ENCODE measurements at regions not wholly inside any gene's neighbourhood (a gene's known extent, or its start where the extent isn't known, plus 50 kb on each side); places are given as distances from the start of the nearest gene placed in this dataset.

GRCh38 chr2:555164-555922, 121.9 kb downstream of the TMEM18 start:
- Mint-ChIP-seq H3K36me3 (peaks cover 1% of the 10 kb centered on the region), H3K4me1 (peaks cover 6 to 28% (median 15%) of the 10 kb centered on the region in 3 donors), H3K9me3 (no peaks in the 10 kb centered on the region), H3K4me3 (peak overlapping the region in 1 of 4 donors; percentile 83), H3K27me3 (peaks cover 16% of the 10 kb centered on the region), H3K27ac (no peak overlapping the region)

DNA sequence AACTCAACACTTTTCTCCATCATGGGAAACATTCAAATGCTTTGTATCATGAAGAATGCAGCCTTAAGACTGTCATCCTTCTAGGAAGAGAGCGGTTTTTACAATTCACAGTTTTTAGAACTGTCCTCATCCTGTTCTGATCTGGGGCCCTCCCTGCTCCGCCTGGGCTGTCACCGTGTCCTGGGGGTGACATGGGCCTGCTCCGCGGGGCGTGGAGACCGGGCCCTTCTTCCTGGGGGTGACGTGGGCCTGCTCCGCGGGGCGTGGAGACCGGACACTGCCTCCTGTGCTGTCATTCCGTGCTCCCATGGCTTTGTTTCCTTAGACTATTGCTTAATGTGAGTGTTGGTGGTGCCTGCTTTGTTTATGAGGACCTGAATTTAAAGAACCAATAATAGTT, 122.8 kb downstream of the TMEM18 start:
- Mint-ChIP-seq H3K36me3 (peaks cover 1% of the 10 kb centered on the region), H3K4me3 (peak overlapping the region in 2 of 4 donors; percentile 83), H3K27ac (peak overlapping the region in 1 of 3 donors; percentile 78), H3K4me1 (peaks cover 6 to 30% (median 15%) of the 10 kb centered on the region in 3 donors), H3K9me3 (no peaks in the 10 kb centered on the region), H3K27me3 (peaks cover 16% of the 10 kb centered on the region)

GRCh38 chr2:552906-553305, 124.3 kb downstream of the TMEM18 start:
- H3K4me3 Mint-ChIP-seq, result peak overlapping the region in 2 of 4 donors; percentile 83
- no peaks in the 10 kb centered on the region for H3K9me3 Mint-ChIP-seq
- H3K27ac Mint-ChIP-seq, result no peak overlapping the region
- H3K36me3 Mint-ChIP-seq, result peaks cover 1% of the 10 kb centered on the region
- H3K27me3 Mint-ChIP-seq, result peaks cover 15% of the 10 kb centered on the region
- peaks cover 6 to 30% (median 15%) of the 10 kb centered on the region in 3 donors for H3K4me1 Mint-ChIP-seq

GRCh38 chr2:551621-552020, 125.6 kb downstream of the TMEM18 start:
- peak overlapping the region in 2 of 4 donors; percentile 28 to 60 for H3K4me3 Mint-ChIP-seq
- peaks cover 1% of the 10 kb centered on the region for H3K36me3 Mint-ChIP-seq
- H3K27ac Mint-ChIP-seq, result no peak overlapping the region
- H3K4me1 Mint-ChIP-seq, result peaks cover 6 to 30% (median 15%) of the 10 kb centered on the region in 3 donors
- peaks cover 7% of the 10 kb centered on the region for H3K27me3 Mint-ChIP-seq
- no peaks in the 10 kb centered on the region for H3K9me3 Mint-ChIP-seq

GRCh38 chr2:550860-551567, 126.2 kb downstream of the TMEM18 start:
- Mint-ChIP-seq H3K4me3 (peak overlapping the region in 2 of 4 donors; percentile 75 to 84), H3K4me1 (peaks cover 6 to 30% (median 15%) of the 10 kb centered on the region in 3 donors), H3K27me3 (peaks cover 5% of the 10 kb centered on the region), H3K27ac (peak overlapping the region in 1 of 3 donors; percentile 69), H3K36me3 (no peaks in the 10 kb centered on the region), H3K9me3 (no peaks in the 10 kb centered on the region)

- H3K36me3 Mint-ChIP-seq, result no peaks in the 10 kb centered on the region
- H3K4me1 Mint-ChIP-seq, result peaks cover 0 to 8% (median 4%) of the 10 kb centered on the region in 3 donors
- no peak overlapping the region for H3K27ac Mint-ChIP-seq
- peaks cover 1% of the 10 kb centered on the region for H3K27me3 Mint-ChIP-seq
- no peak overlapping the region for H3K4me3 Mint-ChIP-seq
- no peaks in the 10 kb centered on the region for H3K9me3 Mint-ChIP-seq
These were observed 131.2 kb downstream of the TMEM18 start for GRCh38 chr2:545711-546650.

GRCh38 chr2:545228-545627, 132.0 kb downstream of the TMEM18 start:
- no peaks in the 10 kb centered on the region for H3K9me3 Mint-ChIP-seq
- H3K4me1 Mint-ChIP-seq, result peaks cover 0 to under 1% (median 0%) of the 10 kb centered on the region in 3 donors
- H3K27ac Mint-ChIP-seq, result no peak overlapping the region
- peaks cover 4% of the 10 kb centered on the region for H3K27me3 Mint-ChIP-seq
- H3K4me3 Mint-ChIP-seq, result no peak overlapping the region
- no peaks in the 10 kb centered on the region for H3K36me3 Mint-ChIP-seq

DNA sequence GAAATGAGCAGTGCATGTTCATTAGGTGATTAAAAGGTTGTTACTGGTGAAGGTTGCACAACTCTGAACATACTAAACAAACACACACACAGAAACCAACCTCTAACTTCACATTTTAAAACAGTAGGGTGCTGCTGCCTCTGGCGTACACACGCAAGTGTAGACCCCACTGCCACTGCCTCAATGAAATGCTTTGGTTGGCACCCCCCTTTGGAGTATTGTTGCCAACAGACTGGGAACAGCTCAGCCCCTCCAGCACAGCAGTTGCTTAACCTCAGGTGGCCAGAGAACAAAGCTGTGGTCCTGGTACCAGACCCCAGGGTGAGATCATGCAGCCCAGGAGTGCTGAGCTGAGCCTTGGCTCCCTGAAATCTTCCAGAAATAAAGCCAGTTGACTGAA, 138.6 kb downstream of the TMEM18 start:
- Mint-ChIP-seq H3K9me3 (peaks cover 4 to 16% (median 6%) of the 10 kb centered on the region in 3 donors), H3K27me3 (peaks cover 6% of the 10 kb centered on the region), H3K27ac (no peak overlapping the region), H3K4me1 (no peaks in the 10 kb centered on the region), H3K4me3 (no peak overlapping the region), H3K36me3 (no peaks in the 10 kb centered on the region)

DNA sequence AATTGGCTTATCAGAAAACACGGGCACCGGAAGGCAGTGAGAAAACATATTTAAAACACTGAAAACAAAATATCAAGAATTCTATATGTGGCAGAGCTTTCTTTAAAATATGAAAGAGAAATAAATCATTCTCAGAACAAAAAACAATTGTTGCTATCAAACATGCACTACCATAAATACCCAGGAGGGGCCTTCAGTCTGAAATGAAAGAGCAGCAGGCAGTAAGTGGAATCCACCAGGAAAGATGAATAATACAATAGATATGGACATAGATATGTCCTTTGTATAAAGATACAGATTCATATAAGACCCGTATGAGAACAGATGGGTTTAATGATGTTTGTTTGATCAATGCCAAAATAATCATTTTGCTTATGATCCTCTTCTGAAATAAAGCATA, 142.0 kb downstream of the TMEM18 start:
- Mint-ChIP-seq H3K27ac (no peak overlapping the region), H3K4me1 (no peaks in the 10 kb centered on the region), H3K9me3 (peaks cover 6 to 29% (median 8%) of the 10 kb centered on the region in 3 donors), H3K36me3 (peaks cover 1% of the 10 kb centered on the region), H3K4me3 (no peak overlapping the region), H3K27me3 (peaks cover 2% of the 10 kb centered on the region)

- Mint-ChIP-seq H3K27me3 (no peaks in the 10 kb centered on the region), H3K4me1 (no peaks in the 10 kb centered on the region), H3K27ac (no peak overlapping the region), H3K36me3 (peaks cover 1% of the 10 kb centered on the region), H3K4me3 (peak overlapping the region in 1 of 4 donors; percentile 20), H3K9me3 (peaks cover 1 to 22% (median 6%) of the 10 kb centered on the region in 3 donors)
These were observed 147.4 kb downstream of the TMEM18 start for GRCh38 chr2:529852-530251.

DNA sequence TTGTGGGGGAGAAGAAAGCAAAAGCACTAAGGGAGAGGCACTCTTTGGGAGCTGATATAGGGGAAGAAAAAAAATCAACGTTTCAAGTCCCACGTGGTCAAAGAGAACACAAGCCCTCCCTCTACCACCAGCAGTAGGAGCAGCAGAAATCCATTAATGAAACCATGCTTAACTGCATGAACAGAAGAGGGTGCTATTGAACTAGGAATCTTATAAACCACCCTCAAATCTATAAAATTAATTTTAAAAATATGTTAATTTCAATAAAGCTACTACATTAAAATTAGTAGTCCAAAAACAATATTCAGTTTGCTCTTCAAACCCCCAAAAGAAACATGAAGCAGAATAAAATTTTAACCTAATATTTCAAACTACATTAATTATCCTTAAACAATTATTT, 147.8 kb downstream of the TMEM18 start:
- Mint-ChIP-seq H3K4me3 (no peak overlapping the region), H3K4me1 (no peaks in the 10 kb centered on the region), H3K9me3 (peaks cover 1 to 22% (median 6%) of the 10 kb centered on the region in 3 donors), H3K27me3 (peaks cover 1% of the 10 kb centered on the region), H3K36me3 (peaks cover 1% of the 10 kb centered on the region), H3K27ac (no peak overlapping the region)

- no peak overlapping the region for H3K4me3 Mint-ChIP-seq
- no peaks in the 10 kb centered on the region for H3K4me1 Mint-ChIP-seq
- peaks cover 6% of the 10 kb centered on the region for H3K27me3 Mint-ChIP-seq
- H3K9me3 Mint-ChIP-seq, result peaks cover 2 to 16% (median 3%) of the 10 kb centered on the region in 3 donors
- no peak overlapping the region for H3K27ac Mint-ChIP-seq
- H3K36me3 Mint-ChIP-seq, result peaks cover 1% of the 10 kb centered on the region
These were observed 149.6 kb downstream of the TMEM18 start for GRCh38 chr2:527581-527980.

- Mint-ChIP-seq H3K4me3 (no peak overlapping the region), H3K27me3 (peaks cover 6% of the 10 kb centered on the region), H3K9me3 (peaks cover 2 to 9% (median 2%) of the 10 kb centered on the region in 3 donors)
These were observed 150.3 kb downstream of the TMEM18 start for GRCh38 chr2:526918-527317.

DNA sequence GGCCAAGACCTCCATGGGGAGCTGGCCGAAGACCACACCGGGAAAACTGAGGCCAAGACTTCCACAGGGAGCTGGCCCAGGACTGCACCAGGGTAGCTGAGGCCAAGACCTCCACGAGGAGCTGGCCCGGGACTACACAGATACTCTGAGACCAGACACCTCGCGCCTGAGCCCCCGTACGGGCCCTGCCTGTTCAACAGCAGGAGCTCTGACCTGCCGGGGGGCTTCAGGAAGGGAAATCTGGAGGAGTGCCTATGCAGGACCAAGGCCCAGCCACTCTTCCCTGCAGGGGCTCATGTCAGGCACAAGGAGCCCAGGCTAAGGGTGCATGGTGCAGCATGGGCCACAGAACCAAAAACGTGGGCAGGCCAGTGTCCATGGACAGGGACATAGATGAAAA, 151.6 kb downstream of the TMEM18 start:
- Mint-ChIP-seq H3K27me3 (peaks cover 6% of the 10 kb centered on the region), H3K4me1 (no peaks in the 10 kb centered on the region), H3K36me3 (no peaks in the 10 kb centered on the region), H3K9me3 (peaks cover 2 to 4% (median 2%) of the 10 kb centered on the region in 3 donors), H3K4me3 (no peak overlapping the region), H3K27ac (no peak overlapping the region)

More at GRCh38 chr2:526918-527317, 150.3 kb downstream of the TMEM18 start:
- Mint-ChIP-seq H3K36me3 (peaks cover 1% of the 10 kb centered on the region), H3K4me1 (no peaks in the 10 kb centered on the region), H3K27ac (no peak overlapping the region)

Data from IgD-negative memory B cell (primary cell).